PC-3 (cell line): ENCODE measurements at regions not wholly inside any gene's neighbourhood (a gene's known extent, or its start where the extent isn't known, plus 50 kb on each side); places are given as distances from the start of the nearest gene placed in this dataset.

Experiments used
- ATAC-seq: fragments of 200-7000 bp; cut with Tn5 transposase; 2 replicates; pipeline ENCODE4 v1.9.1; 2020; ENCODE audit warnings: mild to moderate bottlenecking, moderate library complexity
- BruUV-seq: library from RNA; stranded (reverse); fragments of 400-500 nt; replicated peaks from 2 replicates; lab custom pipeline; 2021; lab: Mats Ljungman, UMichigan
- CTCF ChIA-PET: fragments of 300-600 bp; sonication (Branson Sonifier 250); formaldehyde crosslinking; loops from one replicate; lab custom pipeline; 2022; ENCODE audit warnings: antibody characterized with exemption; lab: Charles Lee
- POLR2A ChIA-PET: fragments of 300-600 bp; sonication (Branson Sonifier 250); formaldehyde crosslinking; loops from one replicate; lab custom pipeline; 2022; ENCODE audit warnings: antibody characterized with exemption; ENCODE audit not compliant: unreplicated experiment; lab: Charles Lee
- DNase-seq: peaks from one replicate; pipeline ENCODE4 v3.0.0-alpha.2; 2015
- H2AFZ ChIP-seq: fragments of 300-600 bp; sonication (generic); 2 replicates; pipeline ENCODE4 v1.6.0; 2016; ENCODE audit warnings: antibody characterized with exemption, low read length
- H3F3A ChIP-seq: fragments of 300-600 bp; sonication (generic); one replicate; pipeline ENCODE4 v1.6.0; 2017; ENCODE audit warnings: antibody characterized with exemption, low read length, control low read depth, mild to moderate bottlenecking; ENCODE audit not compliant: unreplicated experiment
- H3K27ac ChIP-seq: fragments of 300-600 bp; sonication (generic); 2 replicates; pipeline ENCODE4 v1.5.1; 2016; ENCODE audit warnings: mild to moderate bottlenecking, low read length
- H3K27me3 ChIP-seq: fragments of 300-600 bp; sonication (generic); 2 replicates; pipeline ENCODE4 v1.6.1; 2016; ENCODE audit warnings: low read length, mixed read lengths
- H3K36me3 ChIP-seq: fragments of 300-600 bp; sonication (generic); 2 replicates; pipeline ENCODE4 v1.6.1; 2016; ENCODE audit warnings: low read depth, mixed run types, low read length, mixed read lengths
- H3K4me1 ChIP-seq: fragments of 300-600 bp; sonication (generic); 2 replicates; pipeline ENCODE4 v1.5.1; 2016; ENCODE audit warnings: low read length; ENCODE audit not compliant: insufficient read depth
- H3K4me2 ChIP-seq: fragments of 300-600 bp; sonication (generic); 2 replicates; pipeline ENCODE4 v1.6.0; 2016; ENCODE audit warnings: low read length
- H3K4me3 ChIP-seq: fragments of 300-600 bp; sonication (generic); 2 replicates; pipeline ENCODE4 v1.5.1; 2016; ENCODE audit warnings: mild to moderate bottlenecking, low read length, mixed read lengths
- H3K79me2 ChIP-seq: fragments of 300-600 bp; sonication (generic); 2 replicates; pipeline ENCODE4 v1.6.1; 2017; ENCODE audit warnings: low read length, mixed read lengths
- H3K9ac ChIP-seq: fragments of 300-600 bp; sonication (generic); 2 replicates; pipeline ENCODE4 v1.6.0; 2016; ENCODE audit warnings: mild to moderate bottlenecking, low read length
- H3K9me2 ChIP-seq: fragments of 300-600 bp; sonication (generic); replicated peaks from 2 replicates; pipeline ENCODE4 v1.6.1; 2016; ENCODE audit warnings: mixed run types, low read length, mixed read lengths
- H3K9me3 ChIP-seq: fragments of 300-600 bp; sonication (generic); 2 replicates; pipeline ENCODE4 v1.6.1; 2016; ENCODE audit warnings: low read length, mixed read lengths
- H4K20me1 ChIP-seq: fragments of 300-600 bp; sonication (generic); 2 replicates; pipeline ENCODE4 v1.6.1; 2016; ENCODE audit warnings: low read length, mixed read lengths
- EZH2 ChIP-seq: fragments of 300-600 bp; sonication (generic); IDR thresholded peaks from one replicate; pipeline ENCODE4 v1.6.1; 2017; ENCODE audit warnings: antibody characterized with exemption, mild to moderate bottlenecking, low read length; ENCODE audit not compliant: unreplicated experiment
- EZH2phosphoT487 ChIP-seq: fragments of 300-600 bp; sonication (generic); IDR thresholded peaks from 2 replicates; pipeline ENCODE4 v1.6.1; 2018; ENCODE audit warnings: mild to moderate bottlenecking, antibody characterized with exemption, low read length, borderline replicate concordance
- intact Hi-C: fragments of 100-400 bp; cut with micrococcal nuclease; formaldehyde crosslinking; loops from 2 replicates; pipeline ENCODE4 v1.9.0; 2023
- TF ChIP-seq, protein P1 (sequence below): fragments of 300-600 bp; sonication (generic); conservative IDR thresholded peaks from 2 replicates; pipeline ENCODE4 v1.5.1; 2017; ENCODE audit warnings: antibody characterized with exemption, low read depth, mild to moderate bottlenecking, low read length

DNA sequence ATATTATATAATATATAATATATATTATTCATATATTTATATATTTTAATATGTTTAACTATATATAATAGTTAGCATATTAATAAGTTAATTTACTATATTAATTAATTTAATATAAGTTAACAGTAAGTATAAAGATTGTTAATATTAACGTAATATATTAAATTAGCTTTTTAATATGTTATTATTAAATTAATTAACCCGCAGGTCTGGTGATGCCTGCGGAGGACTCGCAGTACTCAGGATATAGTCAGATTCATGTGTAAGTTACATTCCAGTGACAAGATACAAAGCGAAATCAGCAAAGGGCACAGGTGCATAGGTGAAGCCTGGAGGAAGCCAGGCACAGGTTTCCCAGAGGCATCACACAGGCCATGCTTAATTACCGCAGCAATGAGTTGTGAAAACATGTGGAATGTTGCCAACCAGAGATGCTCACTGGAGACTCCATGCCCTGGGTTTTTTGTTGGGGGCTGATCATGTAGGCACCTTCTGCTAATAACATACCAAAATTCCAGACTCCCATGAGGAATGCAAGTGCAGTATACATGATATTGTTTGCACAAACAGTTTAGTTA, 130.4 kb upstream of the MPHOSPH6 start:
- H3K4me1 ChIP-seq: no peaks in the 10 kb centered on the region
- POLR2A ChIA-PET: no interaction called here
- ATAC-seq (no peak), DNase-seq (no peak)
- no peaks in the 10 kb centered on the region for H3F3A ChIP-seq
- H3K4me3 ChIP-seq: no peak overlapping the region
- H3K27ac ChIP-seq: no peak overlapping the region
- H3K9ac ChIP-seq: no peak overlapping the region
- H3K4me2 ChIP-seq: no peak overlapping the region
- no peaks in the 10 kb centered on the region for H3K36me3 ChIP-seq
- H3K9me3 ChIP-seq: no peaks in the 10 kb centered on the region
- intact Hi-C loops: no loop called here
- no peaks in the 10 kb centered on the region for H3K9me2 ChIP-seq
- no TSS peak for BruUV-seq
- CTCF ChIA-PET: no interaction called here
- no peaks in the 10 kb centered on the region for H4K20me1 ChIP-seq
- H3K79me2 ChIP-seq: no peaks in the 10 kb centered on the region
- H3K27me3 ChIP-seq: no peaks in the 10 kb centered on the region
- no peak overlapping the region for H2AFZ ChIP-seq
- TF ChIP-seq EZH2 (no peak), EZH2phosphoT487 (no peak)
- TF ChIP-seq, protein P1, sequence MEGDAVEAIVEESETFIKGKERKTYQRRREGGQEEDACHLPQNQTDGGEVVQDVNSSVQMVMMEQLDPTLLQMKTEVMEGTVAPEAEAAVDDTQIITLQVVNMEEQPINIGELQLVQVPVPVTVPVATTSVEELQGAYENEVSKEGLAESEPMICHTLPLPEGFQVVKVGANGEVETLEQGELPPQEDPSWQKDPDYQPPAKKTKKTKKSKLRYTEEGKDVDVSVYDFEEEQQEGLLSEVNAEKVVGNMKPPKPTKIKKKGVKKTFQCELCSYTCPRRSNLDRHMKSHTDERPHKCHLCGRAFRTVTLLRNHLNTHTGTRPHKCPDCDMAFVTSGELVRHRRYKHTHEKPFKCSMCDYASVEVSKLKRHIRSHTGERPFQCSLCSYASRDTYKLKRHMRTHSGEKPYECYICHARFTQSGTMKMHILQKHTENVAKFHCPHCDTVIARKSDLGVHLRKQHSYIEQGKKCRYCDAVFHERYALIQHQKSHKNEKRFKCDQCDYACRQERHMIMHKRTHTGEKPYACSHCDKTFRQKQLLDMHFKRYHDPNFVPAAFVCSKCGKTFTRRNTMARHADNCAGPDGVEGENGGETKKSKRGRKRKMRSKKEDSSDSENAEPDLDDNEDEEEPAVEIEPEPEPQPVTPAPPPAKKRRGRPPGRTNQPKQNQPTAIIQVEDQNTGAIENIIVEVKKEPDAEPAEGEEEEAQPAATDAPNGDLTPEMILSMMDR: no peak

DNA sequence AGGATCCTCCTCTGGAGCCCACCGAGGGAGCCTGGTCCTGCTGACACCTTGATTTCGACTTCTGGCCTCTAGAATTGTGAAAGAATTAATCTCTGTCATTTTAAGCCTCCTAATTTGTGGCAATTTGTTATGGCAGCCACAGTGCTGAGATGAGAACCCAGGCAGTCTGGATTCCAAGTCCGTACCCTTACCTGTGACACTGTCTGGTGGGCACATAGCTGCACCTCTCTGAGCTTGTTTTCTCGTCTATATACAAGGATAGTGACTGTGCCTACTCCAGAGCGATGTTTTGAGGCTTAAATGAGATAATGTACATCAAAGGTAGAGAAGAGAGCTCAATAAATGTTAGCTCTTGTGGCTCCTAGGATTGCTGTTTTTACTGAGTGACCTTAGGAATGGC, 128.4 kb upstream of the MPHOSPH6 start:
- POLR2A ChIA-PET: no interaction called here
- ATAC-seq: no peak
- CTCF ChIA-PET: no interaction called here
- Histone ChIP-seq H3F3A (no peaks in the 10 kb centered on the region), H3K27me3 (no peaks in the 10 kb centered on the region), H3K4me2 (no peak overlapping the region), H4K20me1 (no peaks in the 10 kb centered on the region), H3K27ac (no peak overlapping the region), H2AFZ (no peak overlapping the region), H3K4me1 (no peaks in the 10 kb centered on the region), H3K4me3 (no peak overlapping the region), H3K9ac (no peak overlapping the region), H3K9me3 (no peaks in the 10 kb centered on the region), H3K36me3 (no peaks in the 10 kb centered on the region), H3K79me2 (no peaks in the 10 kb centered on the region), H3K9me2 (no peaks in the 10 kb centered on the region)
- BruUV-seq: no TSS peak
- intact Hi-C loops: no loop called here
- DNase-seq: no peak
- TF ChIP-seq, protein P1: no peak
- TF ChIP-seq EZH2 (no peak), EZH2phosphoT487 (no peak)

DNA sequence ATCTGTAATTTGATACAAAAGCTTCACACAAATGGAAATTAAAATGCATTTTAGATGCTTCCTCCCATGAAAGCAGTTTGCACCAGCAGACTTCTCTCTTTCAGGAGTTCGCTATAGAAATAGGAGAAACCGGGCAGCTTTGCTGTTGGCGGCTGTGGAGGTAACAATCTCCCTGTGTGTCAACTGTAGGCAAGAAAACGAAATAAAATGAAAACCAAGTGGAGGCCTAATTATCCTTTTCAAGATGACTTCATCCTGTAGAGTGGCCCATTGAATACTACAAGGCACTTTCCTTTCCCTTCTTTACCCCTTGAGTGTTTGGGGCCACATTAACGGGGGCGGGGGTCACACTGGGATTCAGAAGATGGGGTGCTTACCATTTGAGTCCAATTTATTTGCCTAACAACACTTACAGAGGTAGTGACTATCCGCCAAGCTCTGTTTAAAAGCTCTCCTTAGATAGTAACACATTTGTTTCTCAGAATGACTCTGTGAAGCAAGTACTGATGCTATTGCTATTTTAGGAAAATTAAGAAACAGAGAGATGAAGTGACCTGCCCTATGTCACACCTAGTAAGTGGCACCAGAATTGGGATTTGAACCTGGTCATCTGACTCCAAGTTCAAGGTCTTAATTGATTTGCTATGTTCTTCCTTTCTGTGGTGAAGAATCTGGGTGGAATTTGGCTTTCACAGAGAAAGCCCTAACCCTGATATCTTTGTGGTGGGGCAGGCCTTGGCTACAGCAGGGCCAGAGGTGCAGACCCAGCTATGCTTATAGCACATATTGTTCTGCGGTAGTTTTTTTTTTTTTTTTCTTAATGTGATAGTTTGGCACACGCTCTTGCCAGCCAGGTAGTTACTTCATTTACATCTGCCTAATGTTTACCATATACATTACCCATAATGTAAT, 125.5 kb upstream of the MPHOSPH6 start:
- intact Hi-C loops: no loop called here
- POLR2A ChIA-PET: no interaction called here

More for the DNA sequence above, 125.5 kb upstream of the MPHOSPH6 start:
- Histone ChIP-seq H3K36me3 (no peaks in the 10 kb centered on the region), H3K27ac (no peak overlapping the region), H3K4me3 (no peak overlapping the region), H3F3A (no peaks in the 10 kb centered on the region), H3K27me3 (no peaks in the 10 kb centered on the region), H2AFZ (no peak overlapping the region), H3K9me3 (no peaks in the 10 kb centered on the region), H3K79me2 (no peaks in the 10 kb centered on the region), H3K9ac (no peak overlapping the region), H3K4me2 (no peak overlapping the region), H3K9me2 (no peaks in the 10 kb centered on the region), H3K4me1 (no peaks in the 10 kb centered on the region), H4K20me1 (no peaks in the 10 kb centered on the region)
- no TSS peak for BruUV-seq
- CTCF ChIA-PET: no interaction called here
- TF ChIP-seq EZH2 (no peak), EZH2phosphoT487 (no peak)
- TF ChIP-seq, protein P1: no peak
- no peak for DNase-seq
- no peak for ATAC-seq
